HepG2 (cell line): ENCODE measurements at regions not wholly inside any gene's neighbourhood (a gene's known extent, or its start where the extent isn't known, plus 50 kb on each side); places are given as distances from the start of the nearest gene placed in this dataset.

Experiments
- DMAP1 ChIP-seq: IDR thresholded peaks from 2 replicates; pipeline ENCODE4 v1.6.1; 2016
- DZIP1 ChIP-seq: sonication (generic); formaldehyde crosslinking; IDR thresholded peaks from 2 replicates; pipeline ENCODE4 v1.5.0; 2020; ENCODE audit warnings: mild to moderate bottlenecking, missing genetic modification reagents
- EHMT2 ChIP-seq: fragments of 200-600 bp; sonication (generic); IDR thresholded peaks from 2 replicates; pipeline ENCODE4 v1.7.0; 2017; ENCODE audit warnings: antibody characterized with exemption, low read depth, low read length, borderline replicate concordance
- GMEB2 ChIP-seq: IDR thresholded peaks from 2 replicates; pipeline ENCODE4 v1.6.1; 2016; ENCODE audit warnings: missing biosample characterization, missing genetic modification reagents, low read depth
- KAT8 ChIP-seq: IDR thresholded peaks from 2 replicates; pipeline ENCODE4 v1.6.1; 2016; ENCODE audit warnings: missing genetic modification reagents, missing compliant biosample characterization
- MATR3 ChIP-seq: sonication (generic); formaldehyde crosslinking; IDR thresholded peaks from 2 replicates; pipeline ENCODE4 v1.4.0; 2020; ENCODE audit warnings: missing genetic modification reagents
- PAWR ChIP-seq: sonication (generic); formaldehyde crosslinking; IDR thresholded peaks from 2 replicates; pipeline ENCODE4 v1.4.0; 2020; ENCODE audit warnings: missing genetic modification reagents, mild to moderate bottlenecking, borderline replicate concordance
- RFXANK ChIP-seq: IDR thresholded peaks from 2 replicates; pipeline ENCODE4 v1.6.1; 2016
- SAP130 ChIP-seq: IDR thresholded peaks from 2 replicates; pipeline ENCODE4 v1.6.1; 2016; ENCODE audit warnings: low read depth
- STAG1 ChIP-seq: sonication (generic); formaldehyde crosslinking; IDR thresholded peaks from 2 replicates; pipeline ENCODE4 v1.4.0; 2020; ENCODE audit warnings: missing genetic modification reagents
- YY1 ChIP-seq: IDR thresholded peaks from 2 replicates; pipeline ENCODE4 v1.6.1; 2011; ENCODE audit warnings: low read length, low read depth, moderate library complexity, mild to moderate bottlenecking; ENCODE audit not compliant: insufficient read depth, insufficient replicate concordance
- ZNF136 ChIP-seq: sonication (generic); formaldehyde crosslinking; IDR thresholded peaks from 2 replicates; pipeline ENCODE4 v1.8.1; 2022; ENCODE audit warnings: low read depth, mild to moderate bottlenecking, moderate library complexity, missing genetic modification reagents
- ZNF264 ChIP-seq: sonication (generic); formaldehyde crosslinking; IDR thresholded peaks from 2 replicates; pipeline ENCODE4 v1.4.0; 2020; ENCODE audit warnings: missing genetic modification reagents
- ZNF382 ChIP-seq: sonication (generic); formaldehyde crosslinking; IDR thresholded peaks from 2 replicates; pipeline ENCODE4 v1.5.0; 2020; ENCODE audit warnings: missing genetic modification reagents, mild to moderate bottlenecking, borderline replicate concordance
- ZNF607 ChIP-seq: sonication (generic); formaldehyde crosslinking; IDR thresholded peaks from 2 replicates; pipeline ENCODE4 v1.5.1; 2020; ENCODE audit warnings: missing genetic modification reagents, mild to moderate bottlenecking, borderline replicate concordance
- ZNF674 ChIP-seq: sonication (generic); formaldehyde crosslinking; IDR thresholded peaks from 2 replicates; pipeline ENCODE4 v1.5.0; 2020; ENCODE audit warnings: low read depth, mild to moderate bottlenecking, missing genetic modification reagents
- ZNF720 ChIP-seq: sonication (generic); formaldehyde crosslinking; IDR thresholded peaks from 2 replicates; pipeline ENCODE4 v1.4.0; 2020; ENCODE audit warnings: missing genetic modification reagents
- ZNF777 ChIP-seq: sonication (generic); formaldehyde crosslinking; IDR thresholded peaks from 2 replicates; pipeline ENCODE4 v1.4.0; 2020; ENCODE audit warnings: missing genetic modification reagents
- ZNF781 ChIP-seq: sonication (generic); formaldehyde crosslinking; IDR thresholded peaks from 2 replicates; pipeline ENCODE4 v1.5.1; 2020; ENCODE audit warnings: borderline replicate concordance, mild to moderate bottlenecking, missing genetic modification reagents; ENCODE audit errors: not compliant biosample characterization
- TF ChIP-seq, protein P1 (sequence below): IDR thresholded peaks from 2 replicates; pipeline ENCODE4 v1.6.1; 2016; ENCODE audit warnings: low read depth
- TF ChIP-seq, protein P2 (sequence below): sonication (generic); formaldehyde crosslinking; IDR thresholded peaks from 2 replicates; pipeline ENCODE4 v1.8.0; 2022; ENCODE audit warnings: mild to moderate bottlenecking, missing genetic modification reagents, borderline replicate concordance
- TF ChIP-seq, protein P3 (sequence below): IDR thresholded peaks from 2 replicates; pipeline ENCODE4 v1.6.1; 2018; ENCODE audit warnings: missing genetic modification reagents

DNA sequence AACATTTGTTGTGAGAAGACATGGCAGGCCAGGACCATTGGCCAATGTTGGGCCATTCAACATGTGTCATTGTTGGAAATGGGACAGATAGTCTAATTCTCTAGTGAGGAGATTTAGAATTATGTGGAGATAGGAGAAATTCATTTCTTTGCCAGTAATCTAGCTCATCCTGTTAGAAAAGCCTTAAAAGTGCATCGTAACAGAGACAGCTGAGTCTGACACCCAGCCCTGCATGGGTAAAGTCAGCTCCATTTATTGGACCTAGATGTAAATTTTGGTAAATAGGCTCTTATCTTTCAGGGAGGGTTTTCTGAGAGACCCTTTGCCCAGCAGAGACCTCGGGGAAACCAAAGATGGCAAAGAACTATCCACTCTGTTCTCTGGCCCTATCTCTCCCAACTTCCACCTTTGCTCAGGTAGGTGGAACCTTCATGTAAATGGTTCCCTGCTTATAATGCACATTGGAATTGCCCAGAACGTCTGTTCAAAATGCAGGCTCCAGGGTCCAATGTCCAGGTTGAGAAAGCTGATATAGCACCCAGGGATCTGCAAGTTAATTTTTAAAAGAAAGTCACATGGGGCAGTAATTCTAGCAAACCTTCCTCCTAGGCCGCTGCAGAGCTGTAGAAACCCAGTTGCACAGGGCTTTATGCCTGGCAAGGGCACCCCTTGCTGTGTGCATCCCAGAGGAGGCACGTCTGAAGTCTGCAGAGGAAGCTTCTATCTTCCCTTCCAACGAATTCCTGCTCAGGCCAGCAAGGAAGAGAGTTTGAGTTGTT, 365.9 kb upstream of the PROK2 start (continued):
- TF ChIP-seq YY1 (no peak), ZNF264 (CRISPR knock-in tag) (no peak), ZNF382 (CRISPR knock-in tag) (no peak), KAT8 (0 out of 2 replicates have a peak, but pooled peaks have one; percentile 40), ZNF136 (CRISPR knock-in tag) (0 out of 2 replicates have a peak, but pooled peaks have one; percentile 25), RFXANK (CRISPR knock-in tag) (no peak), ZNF674 (CRISPR knock-in tag) (no peak), ZNF720 (CRISPR knock-in tag) (no peak), GMEB2 (CRISPR knock-in tag) (no peak), ZNF781 (CRISPR knock-in tag) (peak; percentile 49), MATR3 (CRISPR knock-in tag) (no peak), SAP130 (CRISPR knock-in tag) (peak; percentile 24; the same call in 1 of the 2 replicates), STAG1 (CRISPR knock-in tag) (0 out of 2 replicates have a peak, but pooled peaks have one; percentile 9), ZNF777 (no peak), DZIP1 (CRISPR knock-in tag) (no peak), ZNF607 (CRISPR knock-in tag) (no peak), DMAP1 (CRISPR knock-in tag) (0 out of 2 replicates have a peak, but pooled peaks have one; percentile 13), EHMT2 (peak; percentile 95), PAWR (no peak)
- TF ChIP-seq, protein P1, sequence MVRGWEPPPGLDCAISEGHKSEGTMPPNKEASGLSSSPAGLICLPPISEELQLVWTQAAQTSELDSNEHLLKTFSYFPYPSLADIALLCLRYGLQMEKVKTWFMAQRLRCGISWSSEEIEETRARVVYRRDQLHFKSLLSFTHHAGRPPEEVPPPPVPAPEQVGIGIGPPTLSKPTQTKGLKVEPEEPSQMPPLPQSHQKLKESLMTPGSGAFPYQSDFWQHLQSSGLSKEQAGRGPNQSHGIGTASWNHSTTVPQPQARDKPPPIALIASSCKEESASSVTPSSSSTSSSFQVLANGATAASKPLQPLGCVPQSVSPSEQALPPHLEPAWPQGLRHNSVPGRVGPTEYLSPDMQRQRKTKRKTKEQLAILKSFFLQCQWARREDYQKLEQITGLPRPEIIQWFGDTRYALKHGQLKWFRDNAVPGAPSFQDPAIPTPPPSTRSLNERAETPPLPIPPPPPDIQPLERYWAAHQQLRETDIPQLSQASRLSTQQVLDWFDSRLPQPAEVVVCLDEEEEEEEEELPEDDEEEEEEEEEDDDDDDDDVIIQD (CRISPR knock-in tag): peak; percentile 46; the same call in 1 of the 2 replicates
- TF ChIP-seq, protein P2, sequence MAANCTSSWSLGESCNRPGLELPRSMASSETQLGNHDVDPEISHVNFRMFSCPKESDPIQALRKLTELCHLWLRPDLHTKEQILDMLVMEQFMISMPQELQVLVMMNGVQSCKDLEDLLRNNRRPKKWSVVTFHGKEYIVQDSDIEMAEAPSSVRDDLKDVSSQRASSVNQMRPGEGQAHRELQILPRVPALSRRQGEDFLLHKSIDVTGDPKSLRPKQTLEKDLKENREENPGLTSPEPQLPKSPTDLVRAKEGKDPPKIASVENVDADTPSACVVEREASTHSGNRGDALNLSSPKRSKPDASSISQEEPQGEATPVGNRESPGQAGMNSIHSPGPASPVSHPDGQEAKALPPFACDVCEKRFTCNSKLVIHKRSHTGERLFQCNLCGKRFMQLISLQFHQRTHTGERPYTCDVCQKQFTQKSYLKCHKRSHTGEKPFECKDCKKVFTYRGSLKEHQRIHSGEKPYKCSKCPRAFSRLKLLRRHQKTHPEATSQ (CRISPR knock-in tag): no peak; the same call in 1 of the 2 replicates
- TF ChIP-seq, protein P3, sequence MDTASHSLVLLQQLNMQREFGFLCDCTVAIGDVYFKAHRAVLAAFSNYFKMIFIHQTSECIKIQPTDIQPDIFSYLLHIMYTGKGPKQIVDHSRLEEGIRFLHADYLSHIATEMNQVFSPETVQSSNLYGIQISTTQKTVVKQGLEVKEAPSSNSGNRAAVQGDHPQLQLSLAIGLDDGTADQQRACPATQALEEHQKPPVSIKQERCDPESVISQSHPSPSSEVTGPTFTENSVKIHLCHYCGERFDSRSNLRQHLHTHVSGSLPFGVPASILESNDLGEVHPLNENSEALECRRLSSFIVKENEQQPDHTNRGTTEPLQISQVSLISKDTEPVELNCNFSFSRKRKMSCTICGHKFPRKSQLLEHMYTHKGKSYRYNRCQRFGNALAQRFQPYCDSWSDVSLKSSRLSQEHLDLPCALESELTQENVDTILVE (CRISPR knock-in tag): no peak
